Fibroblast of lung (primary cell): ENCODE measurements at regions not wholly inside any gene's neighbourhood (a gene's known extent, or its start where the extent isn't known, plus 50 kb on each side); places are given as distances from the start of the nearest gene placed in this dataset.

Experiments
- CTCF ChIP-seq, 2 donors: IDR thresholded peaks in 1 of 2; conservative IDR thresholded peaks in 1 of 2; 1 replicate in 1 of 2; 2 replicates in 1 of 2; pipeline ENCODE4 v1.5.1; 2011 to 2012; ENCODE audit warnings: low read length in 2 of 2, control low read depth in 1 of 2, inconsistent platforms in 1 of 2, low read depth in 1 of 2, mild to moderate bottlenecking in 1 of 2
- EZH2 ChIP-seq: IDR thresholded peaks from 2 replicates; pipeline ENCODE4 v1.5.1; 2012; ENCODE audit warnings: low read length, control low read depth, mild to moderate bottlenecking; ENCODE audit errors: missing control alignments

GRCh38 chr17:70581459-70581858 is 412.1 kb downstream of the KCNJ2 start:
- no peak for TF ChIP-seq CTCF (conservative IDR thresholded peaks at IDR 0.05 in 1 of 2, IDR thresholded peaks at IDR 0.05 in 1 of 2; ENCODE audit: low read depth in 1 of 2, low read length in 2 of 2)
- TF ChIP-seq EZH2 = no peak
